Ascending aorta (tissue), 2 donors: ENCODE measurements at regions not wholly inside any gene's neighbourhood (a gene's known extent, or its start where the extent isn't known, plus 50 kb on each side); places are given as distances from the start of the nearest gene placed in this dataset.

Source experiments
- DNase-seq, 2 donors: peaks; one replicate each; pipeline ENCODE4 v3.0.0-alpha.2; 2019; ENCODE audit warnings: low spot score in 2 of 2
- H3K27ac ChIP-seq, 2 donors: fragments of 200-600 bp; sonication (generic); one replicate each; pipeline ENCODE4 v1.5.1; 2016 to 2017; ENCODE audit warnings: mild to moderate bottlenecking in 1 of 2
- H3K27me3 ChIP-seq: fragments of 200-600 bp; sonication (generic); one replicate; pipeline ENCODE4 v1.5.1; 2017
- H3K36me3 ChIP-seq, 2 donors: fragments of 200-600 bp; sonication (generic); one replicate each; pipeline ENCODE4 v1.5.1; 2016
- H3K4me1 ChIP-seq, 2 donors: fragments of 200-600 bp; sonication (generic); one replicate each; pipeline ENCODE4 v1.5.1; 2016 to 2017; ENCODE audit warnings: mild to moderate bottlenecking in 1 of 2
- H3K4me3 ChIP-seq, 2 donors: fragments of 200-600 bp; sonication (generic); one replicate each; pipeline ENCODE4 v1.5.1; 2016 to 2017; ENCODE audit warnings: mild to moderate bottlenecking in 1 of 2
- H3K9me3 ChIP-seq, 2 donors: fragments of 200-600 bp; sonication (generic); one replicate each; pipeline ENCODE4 v1.5.1; 2016
- CTCF ChIP-seq, 3 experiments: fragments of 200-600 bp in 2 of 3; fragments of 450-650 bp in 1 of 3; sonication (generic) in 2 of 3; IDR thresholded peaks; one replicate each; pipeline ENCODE4 v1.5.1; 2016 to 2019; ENCODE audit warnings: antibody characterized with exemption in 3 of 3, mild to moderate bottlenecking in 1 of 3, moderate library complexity in 1 of 3
- intact Hi-C: fragments of 100-400 bp; cut with DNase I; formaldehyde crosslinking; loops from one replicate; pipeline ENCODE4 v1.15.1; 2023

DNA sequence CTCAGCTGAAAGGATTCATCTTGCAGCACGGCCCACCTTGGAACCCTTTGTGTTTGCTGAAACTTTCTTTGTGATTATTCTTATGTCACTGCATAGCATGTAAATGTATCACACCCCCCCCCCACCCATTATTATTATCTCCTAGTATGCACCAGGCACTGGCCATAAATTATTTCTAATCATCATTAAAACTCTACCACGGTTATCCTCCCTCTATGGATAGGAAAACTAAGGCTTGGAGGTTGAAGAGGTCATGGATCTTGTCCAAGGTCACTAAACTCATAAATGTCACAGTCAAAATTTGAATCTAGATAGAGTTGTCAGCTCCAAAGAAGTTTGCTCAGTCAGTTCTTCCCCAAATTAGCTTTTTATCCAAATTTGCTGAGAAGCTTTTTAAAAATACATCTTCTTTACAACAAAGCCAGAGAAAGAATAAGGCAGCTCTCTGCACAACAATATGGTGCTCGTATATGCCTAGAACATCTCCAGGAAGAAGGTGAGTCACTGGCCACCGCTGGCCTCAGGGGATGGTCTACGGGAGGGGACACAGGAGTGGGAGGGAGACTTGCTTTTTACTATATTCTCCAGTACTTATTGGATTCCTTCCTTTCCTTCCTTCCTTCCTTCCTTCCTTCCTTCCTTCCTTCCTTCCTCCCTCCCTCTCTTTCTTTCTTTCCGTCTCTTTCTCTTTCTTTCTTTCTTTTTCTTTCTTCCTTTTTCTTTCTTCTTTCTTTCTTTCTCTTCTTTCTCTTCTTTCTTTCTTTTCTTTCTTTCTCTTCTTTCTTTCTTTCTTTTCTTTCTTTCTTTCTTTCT, 134.5 kb downstream of the VEGFA start:
- intact Hi-C loops = no loop called here
- DNase-seq = no peak
- no peaks in the 10 kb centered on the region for H3K4me1 ChIP-seq
- H3K27ac ChIP-seq = no peak overlapping the region
- H3K9me3 ChIP-seq = no peaks in the 10 kb centered on the region
- no peak overlapping the region for H3K4me3 ChIP-seq
- no peaks in the 10 kb centered on the region for H3K27me3 ChIP-seq
- no peak for TF ChIP-seq CTCF (IDR thresholded peaks at IDR 0.05)
- H3K36me3 ChIP-seq = no peaks in the 10 kb centered on the region

DNA sequence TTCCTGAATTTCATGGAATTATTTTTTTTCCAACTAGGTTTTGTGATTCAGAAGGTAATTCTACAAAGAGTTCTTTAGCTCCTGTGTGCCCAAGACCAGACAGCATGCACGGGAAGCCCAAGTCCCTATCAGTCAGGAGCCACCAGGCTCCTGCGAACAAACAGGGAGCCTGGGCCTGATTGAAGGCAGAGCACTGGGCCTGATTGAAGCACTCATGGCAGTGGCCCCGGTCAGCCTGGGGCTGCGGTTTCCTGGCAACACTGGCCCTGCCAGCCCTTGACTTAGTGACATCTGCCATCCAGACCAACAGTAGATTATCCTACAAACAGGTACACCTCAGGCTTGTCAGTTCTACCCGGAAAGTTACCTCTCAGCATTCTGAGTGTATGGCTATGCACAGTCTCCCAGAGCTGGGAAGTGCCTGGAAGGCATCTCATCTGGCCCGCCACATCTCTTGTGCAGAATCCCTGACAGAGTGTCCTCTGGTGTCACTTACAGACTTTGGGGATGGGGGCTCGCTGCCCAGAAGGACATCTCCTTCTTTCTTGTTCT, 133.8 kb downstream of the VEGFA start:
- intact Hi-C loops = no loop called here
- H3K27ac ChIP-seq = no peak overlapping the region
- no peaks in the 10 kb centered on the region for H3K36me3 ChIP-seq
- H3K4me1 ChIP-seq = no peaks in the 10 kb centered on the region
- DNase-seq = no peak
- no peak overlapping the region for H3K4me3 ChIP-seq
- no peak for TF ChIP-seq CTCF (IDR thresholded peaks at IDR 0.05)
- no peaks in the 10 kb centered on the region for H3K9me3 ChIP-seq
- H3K27me3 ChIP-seq = no peaks in the 10 kb centered on the region

- Histone ChIP-seq H3K36me3 (no peaks in the 10 kb centered on the region), H3K4me3 (no peak overlapping the region), H3K4me1 (no peaks in the 10 kb centered on the region), H3K27me3 (no peaks in the 10 kb centered on the region), H3K9me3 (no peaks in the 10 kb centered on the region), H3K27ac (no peak overlapping the region)
- TF ChIP-seq CTCF (IDR thresholded peaks at IDR 0.05) = no peak
- intact Hi-C loops = no loop called here
- no peak for DNase-seq
Measured at GRCh38 chr6:43901733-43902230, 131.8 kb downstream of the VEGFA start.

- no peak for TF ChIP-seq CTCF (IDR thresholded peaks at IDR 0.05)
- no peak overlapping the region for H3K4me3 ChIP-seq
- no peaks in the 10 kb centered on the region for H3K9me3 ChIP-seq
- no peaks in the 10 kb centered on the region for H3K4me1 ChIP-seq
- no peak overlapping the region for H3K27ac ChIP-seq
- DNase-seq = no peak
- intact Hi-C loops = no loop called here
- no peaks in the 10 kb centered on the region for H3K27me3 ChIP-seq
- no peaks in the 10 kb centered on the region for H3K36me3 ChIP-seq
Measured at GRCh38 chr6:43900916-43901732, 131.1 kb downstream of the VEGFA start.

DNA sequence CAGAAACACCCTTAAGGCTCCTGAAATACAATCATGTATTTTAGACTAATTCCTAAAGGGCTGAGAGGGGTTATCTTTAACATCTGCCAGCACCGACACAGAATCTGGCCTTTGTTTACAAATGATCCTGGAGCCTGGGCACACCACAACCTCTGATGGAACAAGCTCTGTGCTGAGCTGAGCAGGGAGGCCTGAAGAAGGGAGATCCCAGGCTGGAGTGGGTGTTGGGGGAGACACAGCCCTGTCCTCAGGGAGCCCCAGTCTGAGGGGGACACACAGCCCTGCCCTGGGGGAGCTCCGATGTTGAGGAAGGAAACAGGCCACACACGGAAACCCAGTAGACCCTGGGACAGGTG, 130.5 kb downstream of the VEGFA start:
- Histone ChIP-seq H3K27ac (no peak overlapping the region), H3K27me3 (no peaks in the 10 kb centered on the region), H3K36me3 (no peaks in the 10 kb centered on the region), H3K4me1 (no peaks in the 10 kb centered on the region), H3K4me3 (no peak overlapping the region), H3K9me3 (no peaks in the 10 kb centered on the region)
- intact Hi-C loops = no loop called here
- DNase-seq = no peak
- TF ChIP-seq CTCF (IDR thresholded peaks at IDR 0.05) = no peak
